HG02885 (cell line): ENCODE measurements at regions not wholly inside any gene's neighbourhood (a gene's known extent, or its start where the extent isn't known, plus 50 kb on each side); places are given as distances from the start of the nearest gene placed in this dataset.
A peak's percentile ranks its signal among the peaks of the same experiment; 100 is the strongest.

ENCODE experiments used
- ATAC-seq: cut with Tn5 transposase; IDR thresholded peaks from one replicate; pipeline ENCODE4 v1.9.1; 2021; ENCODE audit warnings: mild to moderate bottlenecking; ENCODE audit not compliant: unreplicated experiment, poor library complexity

DNA sequence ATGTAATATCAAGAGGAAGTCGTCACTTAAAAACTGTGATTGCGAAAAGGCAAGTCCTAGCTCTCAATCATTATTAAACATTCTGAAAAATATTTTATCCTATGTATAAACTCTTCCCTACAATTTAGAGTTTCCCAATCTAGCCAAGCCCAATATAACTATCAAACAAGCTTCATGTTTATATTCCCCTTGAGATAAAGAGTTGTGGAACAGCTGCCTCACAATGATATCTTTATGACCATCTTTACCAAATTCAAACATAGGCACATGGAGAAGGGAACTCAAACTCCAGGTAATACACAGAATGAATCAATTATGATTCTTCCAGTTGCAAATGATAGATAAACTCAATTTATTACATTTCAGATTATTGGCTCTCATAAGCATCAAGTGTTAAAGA is 1468.7 kb downstream of the EFNA5 start:
- no peak for ATAC-seq

DNA sequence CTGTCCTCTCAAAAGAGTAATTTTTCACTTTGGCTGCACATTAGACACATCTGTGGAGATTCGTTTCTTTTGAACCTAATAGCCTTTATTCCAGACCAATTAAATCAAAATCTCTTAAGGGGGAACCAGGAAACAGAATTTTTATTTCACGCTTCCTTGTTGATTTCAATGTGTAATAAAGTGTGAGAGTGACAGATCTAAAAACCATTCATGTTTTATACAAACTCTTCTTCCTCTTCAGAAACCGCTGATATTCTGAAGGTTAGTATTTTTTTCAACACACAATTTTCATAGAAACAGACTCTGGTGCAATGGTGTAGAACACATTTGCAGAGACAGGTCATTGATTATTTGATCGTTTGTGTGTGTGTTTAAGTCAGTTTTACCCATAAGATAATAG is 1469.8 kb downstream of the EFNA5 start:
- ATAC-seq, result no peak

DNA sequence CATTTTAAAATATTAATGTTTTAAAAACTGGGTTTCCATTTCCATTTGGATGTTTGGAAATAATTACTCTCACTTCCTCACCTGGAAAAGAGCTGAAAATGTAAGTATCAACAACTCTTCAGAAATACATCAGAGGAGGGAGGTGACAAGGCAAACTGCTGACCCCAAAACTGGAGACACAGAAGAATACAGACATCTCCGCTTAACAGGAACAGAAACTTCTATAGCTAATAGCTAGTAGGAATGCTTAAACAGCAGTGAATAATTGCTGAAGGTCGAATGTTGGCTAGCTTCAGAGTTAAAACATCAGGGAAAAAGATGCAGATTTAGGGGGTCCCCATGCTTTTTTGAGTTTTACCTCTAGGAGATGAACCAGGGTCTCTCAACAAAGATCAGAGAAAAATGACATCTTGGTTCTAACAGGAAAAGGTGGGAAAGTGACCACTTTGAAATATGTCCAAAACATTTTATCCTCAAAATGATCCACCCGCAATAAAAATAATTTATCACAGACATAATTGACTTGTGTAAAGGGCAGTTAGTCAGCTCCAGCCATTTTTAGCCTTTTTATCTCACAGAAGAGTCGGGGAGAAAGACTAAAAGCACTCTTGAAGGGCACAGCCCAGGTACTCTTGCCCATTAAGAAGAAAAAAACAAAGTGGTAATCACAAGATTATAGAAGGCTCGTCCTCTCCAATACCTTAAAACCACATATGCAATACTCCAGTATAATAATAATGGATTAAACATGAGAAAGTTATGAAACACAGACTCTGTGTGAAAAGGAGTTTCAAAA is 1474.9 kb downstream of the EFNA5 start:
- ATAC-seq, result no peak

DNA sequence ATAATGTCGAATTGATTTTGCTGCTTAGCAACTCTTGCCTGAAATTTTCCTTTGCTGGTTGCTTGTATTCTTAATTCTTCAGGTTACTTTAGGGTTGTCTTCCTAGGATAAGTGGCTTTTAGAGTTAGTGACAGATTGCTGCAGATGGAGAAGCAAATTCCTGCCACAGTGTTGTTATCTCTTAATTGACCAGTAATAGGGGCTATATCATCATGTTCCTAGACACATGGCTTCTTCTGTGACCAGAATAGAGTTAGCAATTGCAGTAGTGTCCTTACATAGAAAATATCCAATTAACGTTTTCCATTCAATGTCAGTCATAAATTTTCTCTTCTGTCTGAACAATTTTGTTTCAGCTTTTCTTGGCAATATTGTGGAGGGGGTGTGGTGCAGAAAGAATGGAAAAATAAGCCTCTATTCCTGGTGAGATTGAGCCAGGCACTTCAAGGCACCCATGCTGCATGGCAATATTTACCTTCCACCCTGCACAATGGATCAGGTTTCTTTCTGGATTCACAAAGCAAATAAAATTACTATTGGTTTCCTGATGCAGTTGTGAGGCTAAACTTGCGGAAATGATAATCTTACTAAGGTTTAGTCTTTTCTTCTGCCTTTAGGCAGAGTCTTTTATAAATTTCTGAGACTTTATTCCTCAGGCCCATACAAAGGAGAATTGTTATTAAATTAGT is 1481.5 kb downstream of the EFNA5 start:
- ATAC-seq, result no peak

DNA sequence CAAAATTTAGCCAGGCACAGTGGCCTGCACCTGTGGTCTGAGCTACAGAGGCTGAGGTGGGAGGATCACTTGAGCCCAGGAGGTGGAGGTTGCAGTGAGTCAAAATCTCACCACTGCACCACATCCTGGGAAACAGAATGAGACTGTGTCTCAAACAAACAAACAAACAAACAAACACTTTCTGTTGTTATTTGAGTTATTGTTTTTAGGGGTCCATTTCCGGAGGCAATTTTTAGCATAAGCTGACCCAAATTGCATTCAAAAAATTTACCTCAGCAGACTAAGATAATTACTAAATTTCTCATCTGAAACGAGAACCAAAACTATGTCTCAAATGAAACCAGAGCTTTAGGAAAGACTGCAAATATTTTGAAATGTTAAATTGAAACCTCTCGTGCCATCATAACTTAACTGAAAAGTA is 1485.1 kb downstream of the EFNA5 start:
- no peak for ATAC-seq

DNA sequence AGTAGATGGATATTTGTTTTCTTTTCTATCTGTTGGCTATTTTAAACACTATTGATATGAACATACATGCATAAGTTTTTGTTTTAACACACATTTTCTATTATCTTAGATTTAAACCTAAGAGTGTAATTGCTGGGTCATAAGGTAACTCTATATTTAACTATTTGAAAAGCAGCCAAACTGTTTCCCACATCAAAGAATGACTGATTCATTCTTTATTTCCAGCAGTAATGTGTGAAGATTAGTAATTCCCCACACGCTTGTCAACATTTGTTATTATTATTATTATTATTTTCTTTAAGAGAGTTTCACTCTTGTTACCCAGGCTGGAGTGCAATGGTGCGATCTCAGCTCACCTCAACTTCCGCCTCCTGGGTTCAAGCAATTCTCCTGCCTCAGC is 1495.8 kb downstream of the EFNA5 start:
- no peak for ATAC-seq

DNA sequence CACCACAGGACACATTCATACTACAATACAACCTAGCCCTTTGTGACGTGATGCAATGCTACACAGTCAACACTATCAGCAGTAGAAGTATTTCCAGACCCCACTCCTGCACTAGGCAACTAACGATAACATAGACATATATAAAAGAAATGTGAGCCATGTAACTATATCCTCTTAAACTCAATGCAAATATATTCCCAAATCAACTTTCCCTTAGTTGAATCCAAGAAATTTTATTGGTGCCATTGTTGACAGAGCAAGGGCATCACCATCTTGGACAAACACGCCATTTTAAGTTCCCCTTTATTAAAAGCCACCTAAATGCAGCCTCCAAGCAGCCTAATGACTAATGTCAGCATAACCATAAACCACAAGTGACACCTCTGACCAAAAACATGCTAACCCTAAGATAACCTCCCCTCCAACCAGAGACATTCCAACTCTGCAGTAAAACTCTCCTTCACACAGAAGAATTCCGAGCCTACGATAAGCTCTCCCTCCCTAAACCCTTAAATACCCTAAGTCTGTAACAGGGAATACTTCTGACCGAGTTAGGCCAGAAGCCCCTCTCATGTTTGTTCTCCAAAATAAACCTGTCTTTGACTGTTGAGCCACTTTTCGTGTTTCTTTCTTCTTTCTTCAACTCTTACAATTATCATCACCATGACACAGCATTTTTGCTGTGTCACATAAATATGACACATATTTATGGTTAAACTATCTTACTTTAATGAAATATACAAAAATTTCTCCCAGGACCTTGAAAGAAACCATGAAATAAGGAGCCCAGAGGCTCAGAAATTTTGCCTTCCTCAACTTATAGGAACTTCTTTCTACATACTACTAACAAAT is 1497.8 kb downstream of the EFNA5 start:
- ATAC-seq, result no peak

DNA sequence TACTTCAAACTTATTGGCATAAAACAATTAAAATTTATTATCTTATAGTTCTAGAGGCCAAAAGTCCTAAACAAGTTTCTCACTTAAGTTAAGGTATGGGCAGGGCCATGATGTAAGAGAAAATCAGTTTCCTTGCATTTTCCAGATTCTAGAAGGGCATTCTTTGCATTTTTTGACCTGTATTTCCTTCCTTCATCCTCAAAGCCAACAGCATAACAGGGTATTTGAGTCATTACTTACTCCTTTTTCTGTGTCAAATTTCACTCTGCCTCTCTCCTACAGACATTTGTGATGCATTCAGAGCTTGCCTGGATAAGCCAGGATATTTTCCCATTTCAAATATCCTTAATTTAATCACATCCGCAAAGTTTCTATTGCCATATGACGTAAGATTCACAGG is 1499.0 kb downstream of the EFNA5 start:
- ATAC-seq, result no peak

DNA sequence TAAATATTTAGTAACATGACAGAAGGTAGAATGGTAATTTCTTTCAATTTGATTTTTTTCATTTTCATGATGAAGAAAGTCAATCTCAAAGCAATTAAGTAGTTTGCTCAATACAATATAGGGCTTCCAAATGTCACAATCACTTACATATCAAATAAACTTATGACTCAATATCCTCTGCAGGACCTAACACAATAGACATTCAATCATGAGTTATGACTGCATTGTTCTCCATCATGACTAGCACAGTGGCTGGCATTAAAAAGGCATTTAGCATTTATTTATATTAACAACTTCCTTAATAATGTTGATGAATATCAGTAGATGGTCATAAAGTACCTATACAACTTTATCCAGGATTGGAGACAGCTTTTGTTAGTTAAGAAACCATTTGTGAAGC is 1499.6 kb downstream of the EFNA5 start:
- no peak for ATAC-seq

DNA sequence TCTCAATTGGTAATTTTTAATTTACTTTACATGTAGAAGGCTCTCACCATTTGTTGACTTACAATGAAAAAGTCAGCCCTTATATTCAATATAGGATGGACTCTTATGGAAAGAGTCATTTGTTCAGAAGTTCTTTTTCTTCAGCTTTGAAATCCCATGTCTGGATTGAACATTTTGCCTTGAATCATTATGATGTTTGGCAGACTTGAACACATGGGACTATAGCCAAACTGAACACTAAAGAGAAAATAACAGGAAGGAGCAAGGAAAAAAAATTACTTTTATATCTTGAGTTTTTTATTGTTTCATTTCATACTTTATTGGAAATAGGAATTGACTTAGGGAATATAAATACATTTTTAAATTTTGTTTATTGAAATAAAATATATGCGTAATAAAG is 1503.0 kb downstream of the EFNA5 start:
- ATAC-seq, result no peak

DNA sequence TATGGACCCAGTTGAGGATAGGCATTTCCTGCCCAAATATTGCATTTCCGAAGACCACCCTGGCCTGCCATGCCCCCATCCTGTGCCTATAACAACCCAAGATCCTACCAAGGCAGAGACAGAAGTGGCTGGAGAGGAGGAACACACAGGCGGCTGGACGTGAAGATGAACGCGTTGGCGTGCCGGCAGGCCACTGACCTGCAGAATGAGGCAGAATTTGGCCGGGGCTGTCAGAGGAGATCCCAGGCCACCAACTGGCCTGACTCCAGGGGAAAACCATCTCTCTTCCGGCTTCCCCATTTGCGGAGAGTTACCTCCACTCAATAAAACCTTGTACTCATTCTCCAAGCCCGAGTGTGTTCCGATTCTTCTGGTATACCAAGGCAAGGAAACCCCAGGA is 1507.5 kb downstream of the EFNA5 start:
- ATAC-seq, result no peak

DNA sequence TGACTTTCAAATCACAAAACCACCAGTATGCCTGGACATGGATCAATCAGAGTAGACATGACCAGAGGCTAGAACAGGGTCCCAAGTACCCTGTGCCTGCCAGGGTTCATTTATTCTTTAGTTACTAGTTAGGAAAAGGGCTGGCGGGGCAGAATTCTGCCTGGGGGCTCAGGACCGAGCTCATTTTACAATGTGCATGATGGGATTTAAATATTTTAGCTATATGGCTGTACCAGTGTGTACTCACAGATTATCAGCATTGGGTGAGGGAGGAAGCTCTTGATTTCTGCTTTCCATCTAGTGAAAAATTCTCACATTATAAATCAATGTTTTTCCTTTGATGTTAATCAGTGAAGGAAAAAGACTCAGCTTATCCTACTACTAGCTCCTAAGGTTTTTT is 1511.1 kb downstream of the EFNA5 start:
- no peak for ATAC-seq

DNA sequence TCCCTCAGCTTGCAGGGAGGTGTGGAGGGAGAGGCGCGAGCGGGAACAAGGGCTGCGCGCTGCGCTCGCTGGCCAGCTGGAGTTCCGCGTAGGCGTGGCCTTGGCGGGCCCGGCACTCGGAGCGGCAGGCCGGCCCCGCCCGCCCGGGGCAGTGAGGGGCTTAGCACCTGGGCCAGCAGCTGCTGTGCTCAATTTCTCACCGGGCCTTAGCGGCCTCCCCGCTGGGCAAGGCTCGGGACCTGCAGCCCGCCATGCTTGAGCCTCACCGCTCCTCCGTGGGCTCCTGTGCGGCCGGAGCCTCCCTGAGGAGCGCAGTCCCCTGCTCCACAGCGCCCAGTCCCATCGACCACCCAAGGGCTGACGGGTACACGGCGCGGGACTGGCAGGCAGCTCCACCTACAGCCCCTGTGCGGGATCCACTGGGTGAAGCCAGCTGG is 1516.4 kb downstream of the EFNA5 start:
- no peak for ATAC-seq

DNA sequence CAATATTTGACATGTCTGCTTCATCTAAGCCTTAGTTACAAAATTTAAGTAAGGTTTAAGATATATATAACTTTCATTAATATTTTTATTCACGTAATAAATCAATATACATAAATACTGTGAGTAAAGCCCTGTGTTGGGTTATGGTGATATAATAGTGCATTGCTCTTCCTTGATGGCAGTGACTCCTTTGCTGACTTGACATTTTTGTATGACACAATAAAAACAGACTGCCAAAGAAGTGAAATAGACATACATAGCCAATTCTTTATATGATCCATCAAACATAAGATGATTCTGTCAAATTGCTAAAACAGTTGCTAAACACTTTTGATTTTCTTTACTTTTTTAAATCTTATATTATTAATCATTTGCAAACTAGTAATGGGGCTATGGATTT is 1518.2 kb downstream of the EFNA5 start:
- ATAC-seq, result no peak

DNA sequence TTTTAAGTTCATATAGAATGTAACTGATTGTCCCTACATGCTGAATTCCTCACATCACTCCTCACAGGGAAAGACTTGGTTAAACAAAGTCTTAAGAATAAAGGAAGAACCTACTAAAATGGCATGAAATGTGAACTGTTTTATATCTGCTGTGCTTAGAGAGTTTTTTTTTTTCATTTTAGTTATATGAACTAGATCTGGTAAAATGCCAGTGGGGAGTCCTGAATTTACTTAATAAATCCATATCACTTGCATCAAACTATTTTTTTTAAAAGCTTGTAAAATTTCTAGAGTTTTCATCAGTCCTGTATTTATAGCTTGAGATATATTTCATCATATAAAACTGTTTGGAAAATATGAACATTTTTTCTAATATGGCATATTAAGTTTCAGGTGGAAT is 1528.6 kb downstream of the EFNA5 start:
- no peak for ATAC-seq

DNA sequence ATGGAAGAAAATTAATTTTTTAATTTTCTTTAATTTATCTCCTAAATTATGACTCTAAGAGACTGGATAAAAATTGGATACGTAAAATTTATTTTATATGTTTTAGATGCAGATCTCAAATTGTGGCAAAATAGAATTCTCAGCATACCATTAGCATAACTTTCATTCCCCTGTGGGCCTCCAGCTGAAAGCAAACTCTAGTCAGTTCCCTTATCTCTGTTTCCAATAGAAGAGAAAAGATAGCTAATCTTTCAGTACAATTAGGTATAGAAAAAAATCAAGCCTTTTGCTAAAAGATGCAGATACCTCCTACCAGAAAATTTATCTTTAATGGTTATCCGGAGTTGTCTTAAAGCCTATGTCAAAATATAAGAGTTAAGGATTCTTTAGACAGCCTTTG is 1530.6 kb downstream of the EFNA5 start:
- no peak for ATAC-seq

DNA sequence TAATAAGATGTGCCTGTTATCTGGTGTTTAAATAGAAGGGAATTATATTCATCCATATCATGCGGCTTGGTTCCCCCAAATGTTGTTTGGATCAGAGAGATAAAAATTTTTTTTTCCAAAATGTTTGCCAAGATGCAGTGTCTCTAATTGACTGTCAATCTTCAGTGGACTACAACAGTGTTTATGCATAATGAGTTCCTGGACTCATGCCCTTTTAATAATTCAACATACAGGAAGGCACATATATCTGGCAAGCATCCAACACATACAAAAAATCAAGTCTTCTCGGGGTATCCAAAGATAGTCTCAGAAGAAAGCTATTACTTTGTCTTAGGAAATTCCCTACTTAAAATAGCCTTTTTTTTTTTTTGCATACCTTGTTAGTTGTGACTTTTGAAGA is 1534.7 kb downstream of the EFNA5 start:
- no peak for ATAC-seq

DNA sequence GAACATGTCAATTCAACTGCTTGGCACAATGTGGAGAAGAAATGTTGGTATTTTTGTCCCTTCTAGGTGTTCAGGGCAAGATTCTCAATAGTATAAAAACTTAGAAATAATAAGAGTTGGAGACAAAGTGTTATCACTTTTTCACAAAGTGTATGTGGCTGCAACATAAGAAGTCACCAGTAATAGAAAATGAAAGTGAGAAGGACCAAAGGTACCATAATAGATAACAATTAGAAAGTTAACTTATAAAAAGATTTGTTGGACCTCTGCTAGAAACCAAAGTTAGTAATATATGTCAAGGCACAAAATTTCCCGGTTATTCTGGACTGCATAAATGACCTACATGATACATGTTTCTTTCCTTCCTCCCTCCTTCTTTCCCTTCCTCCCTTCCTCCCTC is 1535.3 kb downstream of the EFNA5 start:
- no peak for ATAC-seq

DNA sequence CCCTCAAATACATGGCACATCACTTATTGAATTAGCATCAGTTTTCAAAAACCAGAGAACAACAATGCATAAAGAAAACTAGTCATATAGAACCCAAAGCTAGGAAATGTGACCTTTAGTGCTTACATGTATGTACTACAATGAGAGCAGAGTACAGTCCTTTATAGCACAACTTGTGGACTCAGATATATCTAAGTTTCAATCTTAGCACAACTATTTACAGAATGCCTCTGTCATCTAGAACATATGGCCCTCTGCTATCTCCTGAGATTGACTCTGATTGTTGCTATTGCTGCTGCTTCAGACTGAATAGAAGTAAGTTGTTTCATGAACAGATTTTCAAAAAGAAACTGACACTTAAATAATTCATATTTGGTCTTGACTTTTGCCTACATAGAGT is 1536.2 kb downstream of the EFNA5 start:
- ATAC-seq, result no peak

DNA sequence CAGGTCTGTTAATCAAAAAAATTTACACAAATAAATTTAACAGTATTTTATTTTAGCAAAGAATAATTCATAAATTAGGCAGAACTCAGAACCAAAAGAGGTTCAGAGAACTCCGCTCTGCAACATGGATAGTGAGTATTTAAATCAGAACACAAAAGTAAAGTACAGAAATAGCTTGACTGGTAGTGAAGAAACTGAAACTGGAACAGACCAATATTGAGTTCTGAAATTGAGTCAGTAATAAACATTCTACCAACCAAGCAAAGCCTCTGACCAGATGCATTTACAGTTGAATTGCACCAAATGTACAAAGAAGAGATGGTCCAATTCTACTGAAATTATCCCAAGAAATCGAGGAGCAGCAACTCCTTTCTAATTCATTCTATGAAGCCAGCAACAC is 1542.8 kb downstream of the EFNA5 start:
- ATAC-seq, result peak; percentile 94

DNA sequence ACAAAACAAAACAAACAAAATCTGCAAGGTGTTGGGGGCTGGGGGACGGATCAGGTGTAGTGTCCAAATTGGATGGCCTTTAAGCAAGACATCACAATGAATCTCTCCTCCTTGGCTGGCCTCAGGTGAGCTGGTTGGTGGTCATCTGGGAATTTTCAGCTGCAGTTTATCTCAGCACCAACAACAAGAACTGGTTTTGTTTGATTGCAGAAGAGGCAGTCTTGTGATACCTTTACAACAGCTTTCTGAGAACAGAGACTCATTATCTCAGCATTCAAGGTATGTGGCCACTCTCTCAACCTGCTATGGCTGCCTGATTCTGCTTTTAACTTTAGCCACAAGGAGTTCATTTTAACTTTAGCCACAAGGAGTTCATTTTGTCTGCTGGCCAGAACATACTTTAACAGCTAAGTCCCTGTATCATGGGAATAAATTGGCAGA is 1543.4 kb downstream of the EFNA5 start:
- peak; percentile 59 for ATAC-seq
